ENCODE measurements at regions not wholly inside any gene's neighbourhood (a gene's known extent, or its start where the extent isn't known, plus 50 kb on each side); places are given as distances from the start of the nearest gene placed in this dataset.

GRCh38 chr2:144834998-144835633, 315.2 kb upstream of the ZEB2 start:
- H3K4me3 Mint-ChIP-seq, result no peak overlapping the region
- no peaks in the 10 kb centered on the region for H3K4me1 Mint-ChIP-seq (ENCODE audit: low read depth)
- H3K27me3 Mint-ChIP-seq (ENCODE audit: low read depth), result no peaks in the 10 kb centered on the region
- H3K27ac Mint-ChIP-seq, result no peak overlapping the region
- H3K36me3 Mint-ChIP-seq (ENCODE audit: low read depth), result no peaks in the 10 kb centered on the region
- H3K9me3 Mint-ChIP-seq, result no peaks in the 10 kb centered on the region

GRCh38 chr2:144834363-144834762, 314.4 kb upstream of the ZEB2 start:
- no peak overlapping the region for H3K27ac Mint-ChIP-seq
- H3K27me3 Mint-ChIP-seq (ENCODE audit: low read depth), result no peaks in the 10 kb centered on the region
- H3K4me3 Mint-ChIP-seq, result no peak overlapping the region
- no peaks in the 10 kb centered on the region for H3K9me3 Mint-ChIP-seq
- H3K4me1 Mint-ChIP-seq (ENCODE audit: low read depth), result no peaks in the 10 kb centered on the region
- H3K36me3 Mint-ChIP-seq (ENCODE audit: low read depth), result no peaks in the 10 kb centered on the region

GRCh38 chr2:144833075-144833637, 313.2 kb upstream of the ZEB2 start:
- H3K4me1 Mint-ChIP-seq (ENCODE audit: low read depth), result no peaks in the 10 kb centered on the region
- H3K4me3 Mint-ChIP-seq, result no peak overlapping the region
- H3K27ac Mint-ChIP-seq, result no peak overlapping the region
- H3K36me3 Mint-ChIP-seq (ENCODE audit: low read depth), result no peaks in the 10 kb centered on the region
- no peaks in the 10 kb centered on the region for H3K27me3 Mint-ChIP-seq (ENCODE audit: low read depth)
- no peaks in the 10 kb centered on the region for H3K9me3 Mint-ChIP-seq

GRCh38 chr2:144832048-144832447, 312.1 kb upstream of the ZEB2 start:
- Mint-ChIP-seq H3K27me3 (ENCODE audit: low read depth) (no peaks in the 10 kb centered on the region), H3K4me1 (ENCODE audit: low read depth) (no peaks in the 10 kb centered on the region), H3K27ac (no peak overlapping the region), H3K4me3 (no peak overlapping the region), H3K9me3 (no peaks in the 10 kb centered on the region), H3K36me3 (ENCODE audit: low read depth) (no peaks in the 10 kb centered on the region)

- H3K4me3 Mint-ChIP-seq, result no peak overlapping the region
- H3K4me1 Mint-ChIP-seq (ENCODE audit: low read depth), result no peaks in the 10 kb centered on the region
- H3K9me3 Mint-ChIP-seq, result no peaks in the 10 kb centered on the region
- H3K27ac Mint-ChIP-seq, result no peak overlapping the region
- no peaks in the 10 kb centered on the region for H3K36me3 Mint-ChIP-seq (ENCODE audit: low read depth)
- no peaks in the 10 kb centered on the region for H3K27me3 Mint-ChIP-seq (ENCODE audit: low read depth)
Observed at GRCh38 chr2:144830543-144830942, 310.6 kb upstream of the ZEB2 start.

- H3K27ac Mint-ChIP-seq, result no peak overlapping the region
- no peaks in the 10 kb centered on the region for H3K9me3 Mint-ChIP-seq
- H3K27me3 Mint-ChIP-seq (ENCODE audit: low read depth), result no peaks in the 10 kb centered on the region
- H3K4me1 Mint-ChIP-seq (ENCODE audit: low read depth), result no peaks in the 10 kb centered on the region
- H3K4me3 Mint-ChIP-seq, result no peak overlapping the region
- no peaks in the 10 kb centered on the region for H3K36me3 Mint-ChIP-seq (ENCODE audit: low read depth)
Observed at GRCh38 chr2:144827404-144827803, 307.5 kb upstream of the ZEB2 start.

- Mint-ChIP-seq H3K4me1 (ENCODE audit: low read depth) (no peaks in the 10 kb centered on the region), H3K27ac (no peak overlapping the region), H3K27me3 (ENCODE audit: low read depth) (no peaks in the 10 kb centered on the region)
Observed at GRCh38 chr2:144826105-144826504, 306.2 kb upstream of the ZEB2 start.

GRCh38 chr2:144825331-144826020, 305.6 kb upstream of the ZEB2 start:
- H3K27me3 Mint-ChIP-seq (ENCODE audit: low read depth), result no peaks in the 10 kb centered on the region
- H3K4me3 Mint-ChIP-seq, result no peak overlapping the region
- no peaks in the 10 kb centered on the region for H3K36me3 Mint-ChIP-seq (ENCODE audit: low read depth)
- no peaks in the 10 kb centered on the region for H3K9me3 Mint-ChIP-seq
- H3K4me1 Mint-ChIP-seq (ENCODE audit: low read depth), result no peaks in the 10 kb centered on the region
- H3K27ac Mint-ChIP-seq, result no peak overlapping the region

More at GRCh38 chr2:144826105-144826504, 306.2 kb upstream of the ZEB2 start:
- no peak overlapping the region for H3K4me3 Mint-ChIP-seq
- no peaks in the 10 kb centered on the region for H3K9me3 Mint-ChIP-seq
- no peaks in the 10 kb centered on the region for H3K36me3 Mint-ChIP-seq (ENCODE audit: low read depth)

GRCh38 chr2:144824306-144825080, 304.6 kb upstream of the ZEB2 start:
- Mint-ChIP-seq H3K27ac (no peak overlapping the region), H3K27me3 (ENCODE audit: low read depth) (no peaks in the 10 kb centered on the region), H3K9me3 (no peaks in the 10 kb centered on the region), H3K36me3 (ENCODE audit: low read depth) (no peaks in the 10 kb centered on the region), H3K4me3 (no peak overlapping the region), H3K4me1 (ENCODE audit: low read depth) (no peaks in the 10 kb centered on the region)

- Mint-ChIP-seq H3K27me3 (ENCODE audit: low read depth) (no peaks in the 10 kb centered on the region), H3K9me3 (no peaks in the 10 kb centered on the region), H3K27ac (no peak overlapping the region), H3K36me3 (ENCODE audit: low read depth) (no peaks in the 10 kb centered on the region), H3K4me1 (ENCODE audit: low read depth) (no peaks in the 10 kb centered on the region), H3K4me3 (no peak overlapping the region)
Observed at GRCh38 chr2:144822966-144823365, 303.0 kb upstream of the ZEB2 start.

GRCh38 chr2:144812288-144812687, 292.4 kb upstream of the ZEB2 start:
- no peaks in the 10 kb centered on the region for H3K9me3 Mint-ChIP-seq
- H3K4me3 Mint-ChIP-seq, result no peak overlapping the region
- no peak overlapping the region for H3K27ac Mint-ChIP-seq
- no peaks in the 10 kb centered on the region for H3K4me1 Mint-ChIP-seq (ENCODE audit: low read depth)
- H3K36me3 Mint-ChIP-seq (ENCODE audit: low read depth), result no peaks in the 10 kb centered on the region
- no peaks in the 10 kb centered on the region for H3K27me3 Mint-ChIP-seq (ENCODE audit: low read depth)

- no peaks in the 10 kb centered on the region for H3K27me3 Mint-ChIP-seq (ENCODE audit: low read depth)
- no peak overlapping the region for H3K4me3 Mint-ChIP-seq
- H3K36me3 Mint-ChIP-seq (ENCODE audit: low read depth), result no peaks in the 10 kb centered on the region
- H3K27ac Mint-ChIP-seq, result no peak overlapping the region
- H3K9me3 Mint-ChIP-seq, result no peaks in the 10 kb centered on the region
- H3K4me1 Mint-ChIP-seq (ENCODE audit: low read depth), result no peaks in the 10 kb centered on the region
Observed at GRCh38 chr2:144801766-144802165, 281.8 kb upstream of the ZEB2 start.

- no peaks in the 10 kb centered on the region for H3K36me3 Mint-ChIP-seq (ENCODE audit: low read depth)
- no peak overlapping the region for H3K4me3 Mint-ChIP-seq
- H3K27me3 Mint-ChIP-seq (ENCODE audit: low read depth), result no peaks in the 10 kb centered on the region
- H3K4me1 Mint-ChIP-seq (ENCODE audit: low read depth), result no peaks in the 10 kb centered on the region
- H3K9me3 Mint-ChIP-seq, result no peaks in the 10 kb centered on the region
- H3K27ac Mint-ChIP-seq, result no peak overlapping the region
Observed at GRCh38 chr2:144801325-144801724, 281.4 kb upstream of the ZEB2 start.

GRCh38 chr2:144798989-144799388, 279.1 kb upstream of the ZEB2 start:
- Mint-ChIP-seq H3K9me3 (no peaks in the 10 kb centered on the region), H3K27me3 (ENCODE audit: low read depth) (no peaks in the 10 kb centered on the region), H3K36me3 (ENCODE audit: low read depth) (no peaks in the 10 kb centered on the region), H3K27ac (no peak overlapping the region), H3K4me3 (no peak overlapping the region), H3K4me1 (ENCODE audit: low read depth) (no peaks in the 10 kb centered on the region)

- Mint-ChIP-seq H3K9me3 (no peaks in the 10 kb centered on the region), H3K36me3 (ENCODE audit: low read depth) (no peaks in the 10 kb centered on the region), H3K27me3 (ENCODE audit: low read depth) (no peaks in the 10 kb centered on the region), H3K27ac (no peak overlapping the region), H3K4me3 (no peak overlapping the region), H3K4me1 (ENCODE audit: low read depth) (no peaks in the 10 kb centered on the region)
Observed at GRCh38 chr2:144798034-144798433, 278.1 kb upstream of the ZEB2 start.

Data from T-helper 1 cell treated with Interleukin-12 subunit alpha and Interleukin-12 subunit beta and Interleukin-4 antibody, amounts not matched to agents 30 μg/mL and 1 μg/mL, for 36 hours (primary cell).